ENCODE measurements at regions not wholly inside any gene's neighbourhood (a gene's known extent, or its start where the extent isn't known, plus 50 kb on each side); places are given as distances from the start of the nearest gene placed in this dataset.

- DNase-seq = peak; percentile 34
Observed at GRCh38 chr12:124391340-124392261, 96.7 kb downstream of the RFLNA start.

- DNase-seq = no peak
Observed at GRCh38 chr12:124390442-124391097, 95.7 kb downstream of the RFLNA start.

- DNase-seq = no peak
Observed at GRCh38 chr12:124389725-124390441, 95.0 kb downstream of the RFLNA start.

- peak; percentile 61 for DNase-seq
Observed at GRCh38 chr12:124389138-124389724, 94.3 kb downstream of the RFLNA start.

- DNase-seq = peak; percentile 46
Observed at GRCh38 chr12:124388679-124389137, 93.8 kb downstream of the RFLNA start.

GRCh38 chr12:124388038-124388671 lies 93.3 kb downstream of the RFLNA start:
- DNase-seq = no peak

GRCh38 chr12:124387528-124387911 lies 92.6 kb downstream of the RFLNA start:
- no peak for DNase-seq

- DNase-seq = no peak
Observed at GRCh38 chr12:124386661-124387527, 92.0 kb downstream of the RFLNA start.

GRCh38 chr12:124386059-124386458 lies 91.2 kb downstream of the RFLNA start:
- DNase-seq = no peak

GRCh38 chr12:124385219-124385969 lies 90.5 kb downstream of the RFLNA start:
- DNase-seq = no peak

- DNase-seq = no peak
Observed at GRCh38 chr12:124384299-124384894, 89.5 kb downstream of the RFLNA start.

- no peak for DNase-seq
Observed at GRCh38 chr12:124383028-124383427, 88.1 kb downstream of the RFLNA start.

GRCh38 chr12:124381456-124382296 lies 86.8 kb downstream of the RFLNA start:
- no peak for DNase-seq

- no peak for DNase-seq
Observed at GRCh38 chr12:124380796-124381455, 86.0 kb downstream of the RFLNA start.

GRCh38 chr12:124379938-124380754 lies 85.3 kb downstream of the RFLNA start:
- DNase-seq = no peak

- no peak for DNase-seq
Observed at GRCh38 chr12:124379379-124379937, 84.6 kb downstream of the RFLNA start.

- DNase-seq = no peak
Observed at GRCh38 chr12:124378926-124379325, 84.0 kb downstream of the RFLNA start.
